K562 (cell line): ENCODE measurements at regions not wholly inside any gene's neighbourhood (a gene's known extent, or its start where the extent isn't known, plus 50 kb on each side); places are given as distances from the start of the nearest gene placed in this dataset.

Source experiments
- C11orf30 ChIP-seq: fragments of 450-650 bp; IDR thresholded peaks from 2 replicates; pipeline ENCODE4 v1.6.1; 2016; ENCODE audit warnings: low read depth, mild to moderate bottlenecking
- CBX1 ChIP-seq: sonication (generic); IDR thresholded peaks from 2 replicates; pipeline ENCODE4 v1.6.1; 2016; ENCODE audit warnings: antibody characterized with exemption, low read depth, mild to moderate bottlenecking
- CHD7 ChIP-seq: fragments of 200-600 bp; sonication (generic); IDR thresholded peaks from one replicate; pipeline ENCODE4 v1.6.1; 2012; ENCODE audit warnings: mild to moderate bottlenecking, low read depth, low read length, inconsistent platforms
- CTBP1 ChIP-seq: fragments of 450-650 bp; IDR thresholded peaks from 2 replicates; pipeline ENCODE4 v1.6.1; 2016; ENCODE audit warnings: borderline replicate concordance
- EHMT2 ChIP-seq: fragments of 450-650 bp; IDR thresholded peaks from 2 replicates; pipeline ENCODE4 v1.6.1; 2018; ENCODE audit warnings: antibody characterized with exemption
- GABPB1 ChIP-seq: sonication (generic); formaldehyde crosslinking; IDR thresholded peaks from 2 replicates; pipeline ENCODE4 v1.8.0; 2022; ENCODE audit warnings: mild to moderate bottlenecking, missing genetic modification reagents
- GATAD2A ChIP-seq: fragments of 450-650 bp; IDR thresholded peaks from 2 replicates; pipeline ENCODE4 v1.6.1; 2017
- HMGN3 ChIP-seq: IDR thresholded peaks from 2 replicates; pipeline ENCODE4 v1.6.1; 2011; ENCODE audit warnings: borderline replicate concordance, low read depth, mild to moderate bottlenecking, mixed read lengths, low read length; ENCODE audit not compliant: insufficient read length; ENCODE audit errors: extremely low read depth
- MTA1 ChIP-seq: fragments of 450-650 bp; IDR thresholded peaks from 2 replicates; pipeline ENCODE4 v1.6.1; 2017; ENCODE audit warnings: borderline replicate concordance
- SMARCE1 ChIP-seq: fragments of 450-650 bp; IDR thresholded peaks from 2 replicates; pipeline ENCODE4 v1.7.1; 2016; ENCODE audit warnings: mild to moderate bottlenecking
- SNIP1 ChIP-seq: fragments of 450-650 bp; IDR thresholded peaks from 2 replicates; pipeline ENCODE4 v1.7.1; 2017; ENCODE audit warnings: low read depth, mild to moderate bottlenecking
- SRSF7 ChIP-seq: fragments of 200-400 bp; formaldehyde crosslinking; optimal IDR thresholded peaks from 2 replicates; pipeline ENCODE3; 2017; ENCODE audit warnings: mild to moderate bottlenecking, low read depth, low read length
- ZNF12 ChIP-seq: sonication (generic); formaldehyde crosslinking; IDR thresholded peaks from 2 replicates; pipeline ENCODE4 v1.4.0; 2020; ENCODE audit warnings: mild to moderate bottlenecking, missing genetic modification reagents
- ZNF561 ChIP-seq: fragments of 450-650 bp; formaldehyde crosslinking; conservative IDR thresholded peaks from 2 replicates; pipeline ENCODE4 v1.4.0; 2020; ENCODE audit warnings: mild to moderate bottlenecking, moderate library complexity
- ZNF583 ChIP-seq: fragments of 250-450 bp; sonication (Bioruptor Pico); IDR thresholded peaks from 2 replicates; pipeline ENCODE4 v1.4.0; 2020

- no peak for TF ChIP-seq MTA1
- TF ChIP-seq ZNF12, result no peak
- no peak for TF ChIP-seq GABPB1
- no peak for TF ChIP-seq CBX1
- no peak for TF ChIP-seq HMGN3
- TF ChIP-seq SMARCE1, result peak; percentile 26; the same call in 1 of the 2 replicates
- TF ChIP-seq SNIP1, result peak; percentile 90
- TF ChIP-seq ZNF561, result no peak
- no peak for TF ChIP-seq C11orf30
- TF ChIP-seq CHD7, result no peak
- no peak for TF ChIP-seq SRSF7
- 0 out of 2 replicates have a peak, but pooled peaks have one; percentile 19 for TF ChIP-seq EHMT2
- TF ChIP-seq GATAD2A, result no peak
- no peak for TF ChIP-seq ZNF583 (CRISPR knock-in tag)
- peak; percentile 58; the same call in 1 of the 2 replicates for TF ChIP-seq CTBP1
Measured at GRCh38 chr12:113758165-113758924, 207.8 kb downstream of the RBM19 start (continued).
